ENCODE measurements at regions not wholly inside any gene's neighbourhood (a gene's known extent, or its start where the extent isn't known, plus 50 kb on each side); places are given as distances from the start of the nearest gene placed in this dataset.

DNA sequence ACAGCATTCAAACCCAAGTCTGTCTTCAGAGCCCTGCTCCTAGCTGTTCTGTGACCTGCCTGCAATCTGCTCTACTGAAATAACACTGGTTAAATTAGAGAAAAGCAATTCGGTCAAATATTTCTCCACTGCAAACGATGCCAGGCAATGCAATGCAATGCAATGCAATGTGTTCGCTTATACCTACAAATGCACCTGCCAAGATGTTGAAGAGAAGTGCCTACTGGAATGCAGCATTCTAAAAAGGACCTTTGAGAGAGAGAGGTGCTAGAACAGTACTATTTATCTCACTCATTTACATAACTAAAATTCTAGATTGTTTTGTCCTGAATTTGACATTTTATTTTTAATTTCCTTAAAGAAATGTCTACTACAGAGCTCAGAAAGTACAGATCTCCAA is 157.3 kb upstream of the CDK1 start:
- Histone ChIP-seq H4K20me1 (ENCODE audit: low read length) (no peaks in the 10 kb centered on the region), H3K4me1 (ENCODE audit: insufficient read depth, low read length) (0 out of 2 replicates have a peak, but pooled peaks cover under 1% of the 10 kb centered on the region), H3K9ac (ENCODE audit: low read length) (no peak overlapping the region), H3K4me3 (ENCODE audit: low read length) (no peak overlapping the region), H3K9me3 (ENCODE audit: low read length) (no peaks in the 10 kb centered on the region), H3K79me2 (ENCODE audit: low read length) (no peaks in the 10 kb centered on the region), H3K36me3 (ENCODE audit: low read depth, low read length) (no peaks in the 10 kb centered on the region), H3K9me2 (replicated peaks; ENCODE audit: low read length) (no peaks in the 10 kb centered on the region), H2AFZ (ENCODE audit: low read length) (no peak overlapping the region), H3K27ac (ENCODE audit: low read length) (no peak overlapping the region), H3K27me3 (ENCODE audit: low read length) (no peaks in the 10 kb centered on the region), H3F3A (ENCODE audit: low read length, unreplicated experiment) (no peaks in the 10 kb centered on the region), H3K4me2 (ENCODE audit: low read length) (no peak overlapping the region)
- intact Hi-C loops (cut with micrococcal nuclease), result no loop called here
- no TSS peak for BruUV-seq (replicated peaks)
- DNase-seq (no peak), ATAC-seq (no peak)
- ChIA-PET POLR2A (ENCODE audit: unreplicated experiment) (no interaction called here), CTCF (no interaction called here)
- no peak for TF ChIP-seq EZH2phosphoT487 (IDR thresholded peaks at IDR 0.05; ENCODE audit: borderline replicate concordance, low read length)
- no peak for TF ChIP-seq CTCF (conservative IDR thresholded peaks at IDR 0.05; ENCODE audit: low read depth, low read length)
- no peak for TF ChIP-seq EZH2 (IDR thresholded peaks at IDR 0.05; ENCODE audit: low read length, unreplicated experiment)

DNA sequence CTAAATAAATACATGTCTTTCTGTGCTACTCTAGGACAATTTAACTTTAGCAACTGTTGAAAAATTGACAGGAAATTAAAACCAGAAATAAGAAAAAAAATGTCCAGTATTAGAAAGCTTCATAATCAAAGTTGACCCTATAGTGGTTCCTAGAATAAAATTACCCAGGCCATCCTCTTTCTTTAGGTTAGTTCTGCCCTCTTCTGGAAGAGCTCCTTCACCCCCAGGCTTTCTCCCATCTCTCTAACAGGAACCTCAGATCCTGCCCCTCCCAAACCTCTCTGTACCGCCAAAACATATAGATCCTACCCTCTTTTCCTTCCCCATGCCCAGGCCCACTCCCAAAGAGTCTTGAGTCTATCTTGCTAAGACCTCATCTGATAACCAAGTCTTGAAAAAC is 159.4 kb upstream of the CDK1 start:
- H3K9ac ChIP-seq (ENCODE audit: low read length), result no peak overlapping the region
- no peaks in the 10 kb centered on the region for H3K79me2 ChIP-seq (ENCODE audit: low read length)
- H3K27me3 ChIP-seq (ENCODE audit: low read length), result no peaks in the 10 kb centered on the region
- no TSS peak for BruUV-seq (replicated peaks)
- no peak overlapping the region for H2AFZ ChIP-seq (ENCODE audit: low read length)
- H3K4me1 ChIP-seq (ENCODE audit: insufficient read depth, low read length), result peaks cover 15% of the 10 kb centered on the region; the same call in 1 of the 2 replicates
- H3K27ac ChIP-seq (ENCODE audit: low read length), result no peak overlapping the region
- no peak overlapping the region for H3K4me2 ChIP-seq (ENCODE audit: low read length)
- POLR2A ChIA-PET (ENCODE audit: unreplicated experiment), result interaction anchor here (0.7 kb wide), 1 partner anchor 149 kb away, joined by 3 read pairs; no protein-coding TSS in a partner anchor
- H4K20me1 ChIP-seq (ENCODE audit: low read length), result no peaks in the 10 kb centered on the region
- intact Hi-C loops (cut with micrococcal nuclease), result loop anchor here (1.0 kb wide), 2 partner anchors 70 to 175 kb away; no protein-coding TSS in a partner anchor
- CTCF ChIA-PET, result interaction anchor here (0.5 to 1.1 kb wide), 8 partner anchors 40 to 370 kb away, joined by 3 to 8 read pairs (median 3); no protein-coding TSS in a partner anchor
- H3K36me3 ChIP-seq (ENCODE audit: low read depth, low read length), result no peaks in the 10 kb centered on the region
- ATAC-seq (peak; percentile 81), DNase-seq (peak; percentile 55)
- no peaks in the 10 kb centered on the region for H3K9me2 ChIP-seq (replicated peaks; ENCODE audit: low read length)
- no peaks in the 10 kb centered on the region for H3K9me3 ChIP-seq (ENCODE audit: low read length)
- no peaks in the 10 kb centered on the region for H3F3A ChIP-seq (ENCODE audit: low read length, unreplicated experiment)
- no peak overlapping the region for H3K4me3 ChIP-seq (ENCODE audit: low read length)
- TF ChIP-seq EZH2 (IDR thresholded peaks at IDR 0.05; ENCODE audit: low read length, unreplicated experiment), result no peak
- TF ChIP-seq CTCF (conservative IDR thresholded peaks at IDR 0.05; ENCODE audit: low read depth, low read length), result peak; percentile 69

- CTCF ChIA-PET, result no interaction called here
- Histone ChIP-seq H3K36me3 (ENCODE audit: low read depth, low read length) (no peaks in the 10 kb centered on the region), H3K9me3 (ENCODE audit: low read length) (no peaks in the 10 kb centered on the region), H3K9me2 (replicated peaks; ENCODE audit: low read length) (no peaks in the 10 kb centered on the region), H3K27me3 (ENCODE audit: low read length) (no peaks in the 10 kb centered on the region), H3K9ac (ENCODE audit: low read length) (no peak overlapping the region), H3K4me1 (ENCODE audit: insufficient read depth, low read length) (peaks cover 29% of the 10 kb centered on the region), H2AFZ (ENCODE audit: low read length) (no peak overlapping the region), H3K4me3 (ENCODE audit: low read length) (no peak overlapping the region), H4K20me1 (ENCODE audit: low read length) (no peaks in the 10 kb centered on the region), H3F3A (ENCODE audit: low read length, unreplicated experiment) (no peaks in the 10 kb centered on the region), H3K4me2 (ENCODE audit: low read length) (0 out of 2 replicates have a peak overlapping the region, but pooled peaks have one; percentile 0), H3K27ac (ENCODE audit: low read length) (no peak overlapping the region), H3K79me2 (ENCODE audit: low read length) (no peaks in the 10 kb centered on the region)
- BruUV-seq (replicated peaks), result no TSS peak
- ATAC-seq, result no peak
- DNase-seq, result peak; percentile 59
- TF ChIP-seq EZH2phosphoT487 (IDR thresholded peaks at IDR 0.05; ENCODE audit: borderline replicate concordance, low read length) (no peak), EZH2 (IDR thresholded peaks at IDR 0.05; ENCODE audit: low read length, unreplicated experiment) (no peak)
- POLR2A ChIA-PET (ENCODE audit: unreplicated experiment), result no interaction called here
- intact Hi-C loops (cut with micrococcal nuclease), result no loop called here
Observed at GRCh38 chr10:60615541-60615940, 162.7 kb upstream of the CDK1 start.

Measured in PC-3 (cell line).